GM21825 (cell line): ENCODE measurements at regions not wholly inside any gene's neighbourhood (a gene's known extent, or its start where the extent isn't known, plus 50 kb on each side); places are given as distances from the start of the nearest gene placed in this dataset.
A peak's percentile ranks its signal among the peaks of the same experiment; 100 is the strongest.

Experiments used
- ATAC-seq: cut with Tn5 transposase; IDR thresholded peaks from one replicate; pipeline ENCODE4 v1.9.1; 2021; ENCODE audit warnings: mild to moderate bottlenecking, moderate library complexity; ENCODE audit not compliant: unreplicated experiment

DNA sequence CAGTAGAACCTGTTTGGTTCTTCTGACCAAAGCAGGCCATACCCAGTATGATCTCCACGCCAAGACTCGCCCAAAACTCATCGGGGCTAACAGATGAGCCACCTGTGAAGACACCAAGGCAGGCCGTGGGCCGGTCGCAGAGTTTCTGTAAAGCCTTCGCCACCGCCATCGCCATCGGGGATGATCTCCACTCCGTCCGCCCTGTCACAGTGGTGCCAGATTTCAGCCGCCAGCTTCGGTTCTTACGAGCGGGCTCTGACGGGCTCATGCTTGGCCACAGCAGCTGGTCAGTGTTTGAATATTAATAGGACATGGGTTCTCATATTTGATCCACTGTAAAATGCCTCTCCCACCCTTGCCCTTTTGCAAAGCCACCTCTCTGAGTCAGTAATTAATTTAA, 113.2 kb upstream of the TMEM132D start:
- no peak for ATAC-seq

GRCh38 chr12:130017591-130018449, 114.0 kb upstream of the TMEM132D start:
- ATAC-seq: no peak

- no peak for ATAC-seq
These were observed 114.8 kb upstream of the TMEM132D start for GRCh38 chr12:130018614-130019013.

GRCh38 chr12:130026608-130027176, 122.9 kb upstream of the TMEM132D start:
- no peak for ATAC-seq

- ATAC-seq: no peak
These were observed 124.0 kb upstream of the TMEM132D start for GRCh38 chr12:130027798-130028197.

- no peak for ATAC-seq
These were observed 125.3 kb upstream of the TMEM132D start for GRCh38 chr12:130029151-130029550.

- ATAC-seq: no peak
These were observed 127.2 kb upstream of the TMEM132D start for GRCh38 chr12:130031041-130031440.

DNA sequence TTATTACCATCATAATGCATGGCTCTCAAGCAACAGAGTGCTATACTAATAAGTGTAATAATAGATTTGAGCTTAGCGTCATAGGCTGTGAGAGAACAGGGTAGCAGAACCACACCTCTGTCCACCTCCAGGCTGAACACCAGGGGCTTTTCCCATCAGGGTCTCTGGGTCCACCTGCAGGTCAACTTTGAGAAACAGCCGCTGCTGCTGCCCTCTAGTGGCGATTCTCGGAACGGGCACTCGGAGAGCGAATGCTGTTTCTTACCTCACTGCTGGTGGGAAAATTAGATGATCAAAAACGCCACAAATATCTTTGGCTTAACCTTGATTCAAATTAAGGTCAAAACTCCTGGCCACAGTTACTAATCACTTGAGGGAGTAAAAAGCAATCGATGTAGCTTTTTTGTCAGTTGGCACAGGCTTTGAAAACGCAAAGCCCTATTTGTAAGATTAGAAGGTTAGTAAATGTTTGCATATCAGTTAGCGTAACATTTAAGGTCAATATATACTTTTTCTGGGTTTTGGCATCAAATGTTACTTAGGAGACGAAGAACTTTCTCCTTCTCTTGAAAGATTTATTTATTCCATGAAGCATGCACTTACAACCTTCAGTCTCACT, 127.9 kb upstream of the TMEM132D start:
- peak; percentile 50 for ATAC-seq

DNA sequence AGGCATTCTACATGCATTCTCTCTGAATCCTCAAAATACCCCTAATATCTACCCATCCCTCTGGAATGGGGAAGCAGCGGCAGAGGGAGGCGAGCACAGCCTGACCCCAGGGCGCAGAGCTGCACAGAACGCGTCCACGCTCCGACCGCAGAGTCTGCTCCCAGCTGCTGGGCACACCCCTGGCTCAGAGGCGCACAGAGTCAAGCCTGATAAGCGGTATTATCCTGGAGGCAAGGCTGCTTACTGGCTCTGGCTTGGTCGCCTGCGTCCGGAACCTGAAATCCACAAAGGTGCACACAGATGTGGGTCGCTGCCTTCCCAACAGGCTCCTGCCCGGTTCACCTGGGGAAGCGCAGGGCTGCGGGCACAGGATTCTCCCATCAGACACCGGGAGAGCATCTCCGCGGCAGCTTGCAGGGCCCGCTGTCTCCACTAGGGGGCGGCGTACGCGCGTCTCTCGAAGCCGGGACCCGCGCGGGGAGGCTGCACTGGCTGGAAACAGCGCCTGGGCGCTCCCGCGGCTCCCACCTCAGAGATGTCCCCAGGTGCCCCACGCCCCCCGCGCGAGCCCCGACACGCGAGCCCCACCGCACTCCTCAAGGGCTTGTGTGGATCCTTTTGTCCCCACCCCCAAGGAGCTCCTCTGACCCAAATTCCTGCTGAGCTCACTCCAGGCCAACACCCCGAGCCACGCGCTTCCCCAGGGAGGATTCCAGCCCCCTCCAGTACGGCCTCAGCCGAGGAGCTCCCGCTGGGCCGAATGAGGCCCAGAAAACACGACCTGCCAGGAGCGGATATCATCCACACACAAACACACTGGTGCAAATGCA, 120.1 kb upstream of the FZD10 start:
- no peak for ATAC-seq

- ATAC-seq: no peak
These were observed 118.4 kb upstream of the FZD10 start for GRCh38 chr12:130043685-130044406.

GRCh38 chr12:130044991-130045621, 117.2 kb upstream of the FZD10 start:
- ATAC-seq: no peak

GRCh38 chr12:130049666-130050065, 112.6 kb upstream of the FZD10 start:
- no peak for ATAC-seq

DNA sequence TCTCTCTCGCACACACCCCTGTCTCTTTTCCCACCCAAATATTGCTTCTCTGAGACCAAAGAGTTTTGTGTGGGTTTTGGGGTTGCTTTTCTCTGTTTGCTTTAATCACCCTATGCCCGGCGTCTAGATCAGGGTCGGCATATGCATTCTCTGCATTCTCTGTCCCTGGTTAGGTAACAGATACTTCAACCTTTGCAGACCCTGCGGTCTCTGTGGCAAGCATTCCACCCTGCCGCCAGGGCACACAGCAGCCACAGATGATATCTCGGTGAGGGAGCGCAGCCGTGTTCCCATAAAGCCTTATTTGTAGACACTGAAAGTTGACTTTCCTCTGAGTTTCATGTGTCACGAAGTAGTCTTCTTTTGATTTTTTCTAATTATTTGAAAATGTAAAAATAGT, 110.4 kb upstream of the FZD10 start:
- ATAC-seq: no peak

DNA sequence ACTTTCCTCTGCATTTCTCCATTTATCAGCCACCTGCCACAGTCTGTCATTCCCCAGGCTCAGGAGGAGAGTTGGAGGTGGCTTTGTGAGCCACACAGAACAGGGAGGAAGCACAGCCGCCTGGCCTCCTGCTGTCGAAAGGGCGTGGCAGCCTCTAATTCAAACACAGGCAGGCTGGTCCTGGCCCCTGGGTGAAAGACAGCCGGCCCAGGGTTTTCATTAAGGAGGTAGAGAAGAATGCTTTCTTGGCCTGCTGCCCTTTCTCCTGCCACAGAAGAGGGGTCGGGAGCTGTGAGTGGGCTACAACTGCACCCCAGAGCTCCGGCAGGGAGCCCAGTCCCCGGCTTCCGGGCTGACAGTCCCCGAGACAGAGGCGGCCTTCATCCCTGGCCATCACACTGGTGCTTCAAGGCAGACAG, 108.6 kb upstream of the FZD10 start:
- no peak for ATAC-seq

GRCh38 chr12:130054803-130055202, 107.5 kb upstream of the FZD10 start:
- ATAC-seq: no peak

GRCh38 chr12:130058926-130059472, 103.3 kb upstream of the FZD10 start:
- ATAC-seq: no peak

- ATAC-seq: no peak
These were observed 98.4 kb upstream of the FZD10 start for GRCh38 chr12:130063866-130064265.

- no peak for ATAC-seq
These were observed 97.3 kb upstream of the FZD10 start for GRCh38 chr12:130064999-130065398.

- ATAC-seq: no peak
These were observed 95.5 kb upstream of the FZD10 start for GRCh38 chr12:130066742-130067141.

DNA sequence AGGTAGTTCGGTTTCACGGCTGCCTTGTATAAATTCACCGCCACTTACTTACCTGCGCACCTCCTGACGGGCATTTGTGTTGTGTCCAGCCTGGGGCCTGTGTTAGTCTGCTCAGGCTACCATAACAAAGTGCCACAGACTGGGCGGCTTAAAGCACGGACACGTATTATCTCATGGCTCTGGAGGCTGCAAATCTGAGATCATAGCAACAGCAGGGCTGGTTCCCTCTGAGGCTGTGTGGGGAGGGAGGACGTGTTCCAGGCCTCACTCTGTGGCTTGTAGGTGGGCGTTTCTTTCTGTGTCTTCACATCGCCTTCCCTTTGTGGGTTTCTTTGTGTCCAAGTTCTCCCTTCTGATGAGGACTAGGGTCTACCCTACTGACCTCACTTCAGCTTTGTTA, 93.5 kb upstream of the FZD10 start:
- no peak for ATAC-seq
